ENCODE measurements at regions not wholly inside any gene's neighbourhood (a gene's known extent, or its start where the extent isn't known, plus 50 kb on each side); places are given as distances from the start of the nearest gene placed in this dataset.

DNA sequence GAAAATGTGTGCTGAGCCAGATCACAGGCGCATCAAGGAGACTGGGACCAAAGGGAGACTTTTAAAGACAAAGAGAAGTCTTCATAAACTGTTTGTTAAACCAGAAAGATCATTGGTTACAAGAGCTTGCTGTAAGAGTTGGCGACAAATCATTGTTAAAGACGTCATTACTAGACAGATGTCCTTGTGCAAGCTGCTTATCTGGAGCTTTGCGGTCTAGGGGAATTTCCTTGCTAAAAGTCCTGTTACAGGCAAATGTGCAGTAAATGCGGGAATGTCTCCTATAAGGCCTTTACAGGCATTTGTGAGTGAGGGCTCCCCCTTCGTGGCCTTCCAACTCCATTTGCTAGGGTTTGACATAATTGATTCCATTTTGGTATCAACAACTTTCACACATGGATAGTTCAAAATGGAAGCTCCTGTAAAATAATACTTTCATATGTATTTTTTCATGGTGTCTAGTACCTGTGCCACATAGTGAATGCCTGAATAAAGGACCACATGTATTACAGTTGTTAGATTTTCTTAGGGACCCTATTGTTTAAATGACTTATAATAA, 362.4 kb downstream of the UTRN start:
- TF ChIP-seq, protein P1, sequence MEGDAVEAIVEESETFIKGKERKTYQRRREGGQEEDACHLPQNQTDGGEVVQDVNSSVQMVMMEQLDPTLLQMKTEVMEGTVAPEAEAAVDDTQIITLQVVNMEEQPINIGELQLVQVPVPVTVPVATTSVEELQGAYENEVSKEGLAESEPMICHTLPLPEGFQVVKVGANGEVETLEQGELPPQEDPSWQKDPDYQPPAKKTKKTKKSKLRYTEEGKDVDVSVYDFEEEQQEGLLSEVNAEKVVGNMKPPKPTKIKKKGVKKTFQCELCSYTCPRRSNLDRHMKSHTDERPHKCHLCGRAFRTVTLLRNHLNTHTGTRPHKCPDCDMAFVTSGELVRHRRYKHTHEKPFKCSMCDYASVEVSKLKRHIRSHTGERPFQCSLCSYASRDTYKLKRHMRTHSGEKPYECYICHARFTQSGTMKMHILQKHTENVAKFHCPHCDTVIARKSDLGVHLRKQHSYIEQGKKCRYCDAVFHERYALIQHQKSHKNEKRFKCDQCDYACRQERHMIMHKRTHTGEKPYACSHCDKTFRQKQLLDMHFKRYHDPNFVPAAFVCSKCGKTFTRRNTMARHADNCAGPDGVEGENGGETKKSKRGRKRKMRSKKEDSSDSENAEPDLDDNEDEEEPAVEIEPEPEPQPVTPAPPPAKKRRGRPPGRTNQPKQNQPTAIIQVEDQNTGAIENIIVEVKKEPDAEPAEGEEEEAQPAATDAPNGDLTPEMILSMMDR (IDR thresholded peaks at IDR 0.05): no peak
- ATAC-seq (no peak), DNase-seq (no peak)
- Mint-ChIP-seq H3K27ac (no peak overlapping the region), H3K4me3 (no peak overlapping the region), H3K4me1 (ENCODE audit: low read depth) (peaks cover 6% of the 10 kb centered on the region), H3K27me3 (no peaks in the 10 kb centered on the region), H3K9me3 (peaks cover 5% of the 10 kb centered on the region), H3K36me3 (ENCODE audit: low read depth) (peaks cover 5% of the 10 kb centered on the region)
- ChIA-PET CTCF (interaction anchor here (1.0 to 1.7 kb wide), 3 partner anchors 13 to 130 kb away, joined by 3 to 5 read pairs (median 3); no protein-coding TSS in a partner anchor), POLR2A (no interaction called here)
- intact Hi-C loops (cut with micrococcal nuclease): no loop called here

DNA sequence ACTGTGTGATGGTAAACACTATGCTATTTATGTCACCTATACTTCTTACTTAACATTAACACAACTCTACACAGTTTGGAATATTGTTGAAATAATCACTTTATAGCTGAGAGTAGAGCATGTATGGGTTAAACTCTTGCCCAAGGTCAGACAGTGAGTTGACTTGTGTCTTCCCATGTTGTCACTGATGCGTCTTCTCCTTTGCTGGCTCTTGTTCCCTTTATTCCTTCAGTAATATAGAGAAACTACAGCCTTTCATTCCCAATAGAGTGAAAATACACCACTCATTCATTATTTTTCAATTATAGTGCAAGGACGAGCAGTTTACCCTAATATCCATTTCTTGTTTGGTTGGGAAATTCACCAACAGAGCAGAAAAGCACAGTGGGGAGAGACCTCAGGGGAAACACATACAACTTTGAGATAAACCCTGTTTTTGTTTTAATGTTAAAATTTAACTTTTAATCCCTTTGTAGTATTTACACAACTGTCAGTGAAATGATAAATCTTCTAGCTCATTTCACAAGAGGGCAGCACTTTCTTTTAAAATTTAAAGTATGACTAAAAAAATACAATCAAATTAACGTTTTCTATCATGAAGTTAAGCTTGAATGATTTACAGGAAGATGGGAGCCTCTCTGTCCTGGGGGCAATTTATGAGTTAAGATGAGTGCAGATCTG, 363.0 kb downstream of the UTRN start:
- Mint-ChIP-seq H3K4me3 (no peak overlapping the region), H3K9me3 (peaks cover 5% of the 10 kb centered on the region), H3K36me3 (ENCODE audit: low read depth) (peaks cover 5% of the 10 kb centered on the region), H3K27ac (no peak overlapping the region), H3K27me3 (no peaks in the 10 kb centered on the region), H3K4me1 (ENCODE audit: low read depth) (peaks cover 12% of the 10 kb centered on the region)
- ATAC-seq (no peak), DNase-seq (no peak)
- ChIA-PET POLR2A (no interaction called here), CTCF (interaction anchor here (1.0 to 1.7 kb wide), 3 partner anchors 14 to 129 kb away, joined by 3 to 5 read pairs (median 3); no protein-coding TSS in a partner anchor)
- TF ChIP-seq, protein P1 (IDR thresholded peaks at IDR 0.05): no peak
- intact Hi-C loops (cut with micrococcal nuclease): no loop called here

DNA sequence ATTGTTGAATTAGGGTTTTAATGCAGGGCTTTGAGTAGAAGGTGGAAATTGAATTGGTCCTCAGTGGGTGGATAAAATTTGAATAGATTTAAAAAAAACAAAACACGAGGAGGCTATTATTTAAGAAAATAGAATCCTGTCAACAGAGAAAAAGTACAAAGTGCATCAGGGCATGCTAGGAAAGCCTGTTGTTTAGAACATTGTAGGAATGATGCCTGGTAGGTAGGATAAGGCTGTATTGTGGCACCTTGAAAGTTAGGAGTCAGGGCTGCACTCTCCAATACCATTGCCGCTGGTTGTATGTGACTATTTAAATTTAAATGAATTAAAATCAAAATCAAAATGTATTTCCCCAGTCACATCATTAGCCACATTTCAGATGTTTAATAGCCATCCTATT, 363.9 kb downstream of the UTRN start:
- ChIA-PET POLR2A (no interaction called here), CTCF (interaction anchor here (1.7 kb wide), 1 partner anchor 128 kb away, joined by 3 read pairs; no protein-coding TSS in a partner anchor)
- TF ChIP-seq, protein P1 (IDR thresholded peaks at IDR 0.05): no peak
- ATAC-seq: no peak
- Mint-ChIP-seq H3K27ac (no peak overlapping the region), H3K4me3 (no peak overlapping the region), H3K36me3 (ENCODE audit: low read depth) (peaks cover 5% of the 10 kb centered on the region), H3K9me3 (peaks cover 5% of the 10 kb centered on the region), H3K27me3 (no peaks in the 10 kb centered on the region), H3K4me1 (ENCODE audit: low read depth) (peaks cover 19% of the 10 kb centered on the region)
- intact Hi-C loops (cut with micrococcal nuclease): no loop called here
- no peak for DNase-seq

DNA sequence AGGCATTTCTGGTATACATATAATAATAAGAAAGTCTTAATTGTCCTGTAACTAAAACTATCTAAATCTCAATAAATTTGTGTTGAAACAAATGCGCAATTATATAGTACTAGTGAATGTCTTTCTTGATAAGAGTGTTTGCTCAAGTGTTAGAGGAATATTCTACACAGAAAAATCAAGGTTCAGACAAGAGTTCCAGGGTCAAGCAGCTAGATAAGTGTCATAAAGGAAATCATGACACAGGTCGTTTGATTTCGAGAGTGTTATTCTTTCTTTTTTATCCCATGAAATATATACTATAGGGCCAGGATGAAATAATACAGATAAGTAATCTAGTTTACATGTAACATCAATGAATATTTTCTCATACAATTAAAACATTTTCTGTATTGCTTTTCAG, 366.1 kb downstream of the UTRN start:
- H3K4me1 Mint-ChIP-seq (ENCODE audit: low read depth): peaks cover 30% of the 10 kb centered on the region
- CTCF ChIA-PET: no interaction called here
- no peak overlapping the region for H3K4me3 Mint-ChIP-seq
- TF ChIP-seq, protein P1 (IDR thresholded peaks at IDR 0.05): no peak
- H3K36me3 Mint-ChIP-seq (ENCODE audit: low read depth): peaks cover 5% of the 10 kb centered on the region
- ATAC-seq (no peak), DNase-seq (no peak)
- POLR2A ChIA-PET: no interaction called here
- H3K9me3 Mint-ChIP-seq: peaks cover 5% of the 10 kb centered on the region
- H3K27me3 Mint-ChIP-seq: no peaks in the 10 kb centered on the region
- H3K27ac Mint-ChIP-seq: no peak overlapping the region
- intact Hi-C loops (cut with micrococcal nuclease): no loop called here

DNA sequence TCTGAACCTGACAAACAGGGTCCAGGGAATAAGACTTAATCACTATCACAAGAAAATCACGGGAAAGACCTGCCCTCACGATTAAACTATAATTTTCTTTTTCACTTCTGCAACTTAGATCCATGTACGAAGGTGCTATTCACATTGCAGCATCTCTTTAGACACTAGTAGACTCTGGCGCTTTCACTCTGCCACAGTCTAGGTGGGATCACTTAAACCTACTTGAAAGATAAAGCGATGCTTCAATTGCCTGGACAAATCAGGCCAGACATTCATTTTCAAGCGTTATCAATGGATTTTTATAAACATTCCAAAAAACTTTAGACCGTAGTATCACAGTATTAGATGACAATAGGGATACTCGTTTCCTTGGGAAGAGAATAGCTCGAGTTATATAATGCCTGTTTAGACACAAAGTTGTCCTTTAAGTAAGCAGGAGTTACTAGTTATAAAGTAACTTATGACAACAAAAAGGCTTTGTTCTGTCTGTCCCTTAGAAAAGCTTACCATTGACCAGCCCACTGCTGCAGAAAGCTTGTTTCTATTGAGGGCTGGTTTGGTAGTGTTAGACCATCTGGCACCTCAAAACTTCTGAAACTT, 367.3 kb downstream of the UTRN start:
- ChIA-PET POLR2A (no interaction called here), CTCF (interaction anchor here (1.0 kb wide), 1 partner anchor 67 kb away, joined by 3 read pairs; no protein-coding TSS in a partner anchor)
- DNase-seq: no peak
- Mint-ChIP-seq H3K36me3 (ENCODE audit: low read depth) (peaks cover 5% of the 10 kb centered on the region), H3K4me1 (ENCODE audit: low read depth) (peaks cover 32% of the 10 kb centered on the region), H3K27me3 (no peaks in the 10 kb centered on the region), H3K27ac (no peak overlapping the region), H3K4me3 (no peak overlapping the region), H3K9me3 (peaks cover 5% of the 10 kb centered on the region)
- no peak for ATAC-seq
- TF ChIP-seq, protein P1 (IDR thresholded peaks at IDR 0.05): no peak
- intact Hi-C loops (cut with micrococcal nuclease): no loop called here
